Raji (cell line): ENCODE measurements at regions not wholly inside any gene's neighbourhood (a gene's known extent, or its start where the extent isn't known, plus 50 kb on each side); places are given as distances from the start of the nearest gene placed in this dataset.

Experiments used
- POLR2A ChIP-seq: IDR thresholded peaks from 2 replicates; pipeline ENCODE4 v1.6.1; 2011; ENCODE audit warnings: low read depth, low read length, control low read depth; ENCODE audit not compliant: insufficient read depth

DNA sequence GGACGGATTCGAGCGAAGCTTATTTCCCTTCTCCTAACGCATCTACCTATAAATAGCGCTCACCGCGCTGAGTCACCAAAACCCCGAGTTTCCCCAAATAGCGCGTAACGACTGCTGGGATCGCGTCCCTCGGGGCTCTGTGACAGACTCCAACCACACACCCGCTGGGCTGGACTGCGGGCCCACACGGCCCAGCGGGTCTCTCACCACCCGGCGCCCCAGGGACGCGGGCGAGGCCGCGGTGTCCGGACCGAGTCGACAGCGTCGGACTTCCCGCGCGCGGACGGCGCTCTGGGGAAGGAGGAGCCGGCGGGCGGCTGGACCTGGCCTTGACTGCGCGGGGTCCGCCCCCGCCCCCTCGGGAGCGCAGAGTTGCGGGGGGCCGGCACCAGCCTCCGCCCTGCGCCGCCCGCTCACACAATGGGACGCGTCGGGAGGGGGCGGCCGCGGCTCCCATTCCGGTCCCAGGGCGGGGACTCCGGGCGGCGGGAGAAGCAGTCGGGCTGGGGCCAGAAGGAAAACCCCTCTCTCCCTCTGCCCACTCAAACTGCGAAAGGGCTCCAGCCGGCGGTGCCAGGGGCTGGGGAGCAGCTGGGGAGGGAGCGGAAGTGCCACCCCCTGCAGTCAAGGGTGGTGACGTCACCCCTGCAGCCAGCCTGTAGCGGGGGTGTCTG is 108.8 kb downstream of the KCNRG start:
- TF ChIP-seq POLR2A = peak; percentile 70

DNA sequence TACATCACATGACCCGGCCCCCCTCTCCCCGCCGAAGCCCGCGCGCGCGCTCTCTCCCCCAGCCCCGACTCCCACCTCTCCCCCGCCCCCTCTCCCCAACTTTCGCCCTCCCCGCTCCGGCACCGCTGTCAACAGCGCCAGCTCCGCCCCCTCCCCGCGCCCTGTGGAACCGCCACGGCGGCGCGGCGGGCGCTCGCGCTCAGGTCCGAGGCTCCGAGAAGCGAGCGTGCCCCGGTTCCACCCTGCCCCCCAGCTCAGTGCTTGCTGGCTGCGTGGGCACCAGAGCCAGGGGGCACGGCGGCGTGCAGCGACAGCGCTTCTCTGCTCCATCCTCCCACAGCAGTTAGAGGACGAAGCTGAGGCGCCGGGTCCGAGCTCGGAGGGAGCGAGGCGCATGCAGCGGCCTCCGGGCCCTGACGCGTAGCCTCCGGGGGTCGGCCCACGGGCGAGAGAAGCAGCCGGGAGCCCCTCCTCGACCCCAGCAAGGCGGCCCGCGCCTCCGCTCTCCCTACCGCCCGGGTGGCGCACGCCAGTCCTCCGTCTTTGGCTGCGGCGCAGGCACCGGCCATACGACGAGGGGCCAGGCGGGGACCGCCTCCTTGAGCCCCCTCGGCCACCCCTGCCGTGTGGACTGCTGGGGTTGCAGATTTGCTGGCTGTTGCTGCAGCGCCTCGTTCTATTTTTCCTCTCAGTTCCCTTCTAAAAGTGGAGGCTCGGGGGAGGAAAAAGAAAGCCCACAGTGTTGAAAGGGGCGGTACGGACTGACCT is 109.5 kb downstream of the KCNRG start:
- TF ChIP-seq POLR2A = peak; percentile 52; the same call in 1 of the 2 replicates

DNA sequence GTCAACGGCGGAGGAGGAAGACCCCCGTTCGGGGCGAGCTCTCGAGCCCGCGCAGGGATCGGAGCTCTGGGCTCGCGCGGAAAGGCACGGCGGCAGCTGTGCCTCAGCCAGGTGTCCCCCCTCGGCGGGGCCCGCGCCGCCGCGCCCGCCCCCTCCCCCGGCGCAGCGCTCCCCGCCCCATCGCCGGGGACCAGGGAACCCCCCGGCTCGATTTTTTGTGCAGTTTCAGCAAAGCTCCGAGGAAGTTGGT is 110.0 kb downstream of the KCNRG start:
- no peak for TF ChIP-seq POLR2A

DNA sequence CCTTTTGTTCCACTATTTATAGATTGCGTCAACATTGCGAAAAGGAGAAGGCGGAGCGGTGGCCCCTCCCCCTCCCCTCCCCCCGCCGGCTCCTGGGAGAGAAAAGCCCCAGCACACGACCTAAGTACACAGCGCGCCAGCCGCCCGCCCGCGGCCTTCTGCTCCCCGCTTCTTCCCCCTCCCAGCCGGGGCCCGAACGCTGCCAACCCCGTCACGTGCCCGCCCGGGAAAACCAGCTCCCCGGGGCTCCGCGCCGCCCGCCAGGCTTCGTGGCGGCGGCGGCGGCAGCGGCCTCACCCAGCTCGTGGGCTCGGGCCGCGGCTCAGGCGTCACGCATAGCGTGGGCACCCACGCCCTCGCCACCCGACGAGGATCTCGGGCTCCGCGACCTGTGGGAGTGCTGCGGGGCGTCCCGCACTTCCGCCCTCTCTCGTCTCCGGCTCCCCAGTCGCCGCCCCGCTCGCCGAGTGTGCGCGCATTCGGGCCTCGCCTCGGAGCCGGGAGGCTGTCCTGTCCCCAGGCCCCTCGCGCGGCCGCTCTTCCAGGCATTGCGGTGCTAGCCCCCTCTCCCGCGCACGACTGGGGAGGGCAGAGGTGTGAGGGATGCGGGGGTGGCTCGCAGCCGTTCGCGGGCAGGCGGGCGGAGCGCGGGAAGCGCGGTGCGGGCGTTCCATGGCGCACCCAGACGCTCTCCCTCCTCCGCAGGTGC is 110.5 kb downstream of the KCNRG start:
- peak; percentile 55 for TF ChIP-seq POLR2A

DNA sequence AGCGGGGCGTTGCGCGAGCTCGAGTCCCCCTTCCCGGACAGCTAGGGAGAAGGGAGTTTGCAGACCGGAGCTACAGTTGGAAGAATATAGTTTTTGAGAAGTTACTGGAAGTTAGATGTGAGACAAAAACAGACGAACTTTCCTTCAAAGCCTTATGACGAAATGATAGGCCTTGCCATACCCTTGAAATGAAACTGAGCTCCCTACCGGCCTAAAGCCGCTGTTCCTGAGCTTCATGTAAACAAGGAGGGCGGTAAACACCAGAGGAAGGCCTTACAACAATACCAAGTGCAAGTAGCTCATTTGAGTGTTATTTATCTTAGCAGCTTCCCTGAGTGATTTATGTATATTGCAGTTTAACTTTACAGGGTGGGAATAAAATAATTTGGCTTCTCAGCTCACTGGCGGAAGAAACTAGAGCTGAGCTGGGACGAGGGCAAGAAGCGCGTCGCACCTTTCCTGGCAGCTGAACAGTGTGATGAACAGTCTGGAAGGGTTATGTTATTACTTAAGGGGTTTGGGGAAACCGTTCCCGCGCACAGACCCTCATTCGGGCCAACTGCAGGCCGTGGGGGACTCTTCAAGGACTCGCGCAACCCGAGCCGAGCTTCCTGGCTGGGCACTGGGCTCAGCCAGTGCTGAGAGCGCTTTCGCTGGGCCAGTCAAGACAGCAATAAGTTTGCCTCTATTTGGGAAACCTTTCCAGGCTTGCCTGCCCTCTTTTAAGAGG is 111.2 kb downstream of the KCNRG start:
- TF ChIP-seq POLR2A = no peak

DNA sequence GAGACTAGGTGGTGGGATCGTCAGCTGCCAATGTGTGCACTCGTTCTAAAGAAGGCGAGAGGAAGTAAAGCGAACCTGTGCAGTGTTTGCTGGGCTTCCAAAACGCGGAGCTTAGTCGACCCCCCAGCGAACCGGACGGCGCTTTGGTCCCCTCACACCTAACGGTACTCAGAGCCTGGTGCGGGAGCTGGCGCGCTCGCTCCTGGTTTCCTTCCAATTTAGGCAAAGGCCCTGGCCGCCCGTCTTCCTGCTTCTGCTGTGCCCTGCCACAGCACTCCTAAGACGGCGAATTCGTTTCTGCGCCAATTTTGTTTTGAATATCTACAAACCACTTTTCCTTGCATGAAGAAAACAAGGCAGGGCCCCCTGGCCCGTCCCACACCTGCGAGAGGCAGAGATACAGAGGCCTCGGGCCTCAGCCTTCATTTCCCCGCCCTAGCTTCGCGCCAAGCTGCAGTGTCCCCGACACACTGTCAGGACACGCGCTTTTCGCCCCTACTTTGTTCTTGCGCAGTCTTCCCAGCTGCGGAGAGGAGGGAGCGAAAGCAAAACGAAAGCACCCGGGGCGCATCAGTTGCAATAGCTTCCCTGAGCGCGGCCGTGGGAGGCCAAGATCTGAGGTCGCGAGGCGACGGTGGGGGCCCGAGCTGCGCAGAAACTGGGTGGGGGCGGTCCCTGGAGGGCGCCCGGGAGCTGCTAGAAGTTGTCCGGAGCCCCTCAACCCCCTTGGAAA is 111.9 kb downstream of the KCNRG start:
- no peak for TF ChIP-seq POLR2A

DNA sequence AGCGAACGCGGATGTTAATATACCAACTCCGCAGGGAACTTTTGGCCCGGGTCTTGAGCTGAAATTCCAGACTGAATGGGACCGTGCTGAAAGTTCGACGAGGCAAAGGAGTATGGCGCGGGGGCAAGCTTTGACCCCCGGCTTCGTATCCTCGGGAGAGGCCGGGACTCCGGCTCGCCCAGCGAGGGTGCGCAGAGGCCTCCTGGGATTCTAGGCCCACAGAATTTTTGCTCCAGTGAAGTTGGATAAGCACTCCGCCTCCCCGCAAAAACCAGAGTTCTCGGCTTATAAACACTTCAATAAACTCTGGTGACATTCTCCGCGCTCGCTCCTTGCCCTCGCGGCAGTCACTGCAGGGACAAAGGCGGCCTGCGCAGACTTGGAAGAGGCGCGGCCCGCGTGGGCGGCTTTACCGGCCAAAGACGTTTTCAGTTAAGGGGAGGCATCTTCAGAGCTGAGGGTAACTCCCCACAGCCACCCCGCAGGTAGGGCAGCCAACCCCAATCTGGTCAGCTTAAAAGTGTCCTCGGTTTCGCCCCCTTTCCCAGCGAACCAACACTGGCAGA is 112.6 kb downstream of the KCNRG start:
- TF ChIP-seq POLR2A = no peak

DNA sequence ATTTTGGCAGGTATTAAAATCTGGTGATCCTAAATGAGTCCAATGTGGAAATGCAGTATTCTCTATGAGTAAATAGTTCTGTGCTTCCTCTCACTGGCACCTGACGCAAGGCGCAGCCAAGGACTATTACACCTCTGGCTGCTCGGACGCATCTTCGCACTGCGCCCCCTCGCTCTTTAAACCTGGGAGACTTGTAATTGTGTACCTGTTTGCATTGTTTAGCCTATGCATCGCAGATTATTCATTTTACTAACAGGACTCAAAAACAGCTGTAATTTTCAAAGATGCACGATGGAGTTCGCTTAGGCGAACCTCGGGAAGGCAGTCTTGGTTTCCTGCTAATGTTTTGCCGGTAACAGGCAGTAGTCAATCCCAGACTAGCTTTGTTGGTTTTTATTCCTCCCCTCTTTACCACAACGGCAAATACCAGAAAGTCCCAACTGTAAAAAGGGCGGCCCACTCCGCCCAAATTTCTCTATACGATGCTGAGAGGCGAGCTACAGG is 113.2 kb downstream of the KCNRG start:
- no peak for TF ChIP-seq POLR2A

DNA sequence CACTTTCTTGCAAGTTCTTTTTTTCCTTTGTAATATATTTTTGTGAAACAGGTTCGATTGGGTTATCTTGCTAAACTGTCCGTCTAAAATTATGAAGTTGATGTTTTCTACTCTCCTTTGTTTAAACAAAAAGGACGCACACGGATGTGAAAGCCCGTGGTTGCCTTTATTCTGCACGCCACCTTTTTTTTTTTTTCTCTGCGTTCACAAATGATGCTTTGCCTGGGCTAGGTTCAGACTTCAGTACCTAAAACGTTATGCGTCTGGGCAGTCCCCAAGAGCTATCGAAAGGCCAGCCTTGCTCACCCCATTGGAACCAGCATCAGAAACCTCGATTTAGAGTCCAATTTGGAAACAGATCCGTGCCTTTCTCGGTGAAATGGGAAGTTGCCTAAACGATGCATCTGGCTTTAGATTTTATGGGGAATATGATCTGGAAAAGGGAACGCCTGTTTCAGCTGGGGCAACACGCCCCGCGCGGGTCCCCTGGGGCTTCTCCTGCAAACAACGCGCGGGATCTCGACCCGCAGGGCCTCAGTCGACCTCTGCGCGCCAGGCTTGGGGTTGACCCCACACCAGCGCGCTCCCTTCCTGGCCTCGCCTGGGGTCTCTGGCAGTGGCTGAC is 113.9 kb downstream of the KCNRG start:
- TF ChIP-seq POLR2A = no peak

DNA sequence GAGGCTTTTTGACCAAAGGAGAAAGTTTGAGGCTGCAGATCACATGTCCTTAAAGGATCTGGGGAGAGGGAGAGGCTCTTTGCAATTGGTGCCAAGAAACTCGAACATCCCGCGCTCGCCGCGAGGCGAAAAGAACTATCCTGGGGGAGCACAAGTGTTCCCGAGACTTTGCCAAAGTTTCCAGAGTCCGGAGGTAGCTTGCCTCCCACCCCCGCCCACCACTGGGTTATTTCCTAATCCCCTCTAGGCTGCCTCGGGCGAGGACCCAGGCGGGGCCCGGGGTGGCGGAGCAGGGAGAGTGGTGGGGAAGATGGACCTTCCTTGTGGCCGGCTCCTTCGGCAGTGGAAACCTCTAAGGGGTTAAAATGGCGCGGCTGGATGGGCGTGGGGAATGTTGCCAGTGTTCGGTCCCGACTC is 114.5 kb downstream of the KCNRG start:
- no peak for TF ChIP-seq POLR2A

DNA sequence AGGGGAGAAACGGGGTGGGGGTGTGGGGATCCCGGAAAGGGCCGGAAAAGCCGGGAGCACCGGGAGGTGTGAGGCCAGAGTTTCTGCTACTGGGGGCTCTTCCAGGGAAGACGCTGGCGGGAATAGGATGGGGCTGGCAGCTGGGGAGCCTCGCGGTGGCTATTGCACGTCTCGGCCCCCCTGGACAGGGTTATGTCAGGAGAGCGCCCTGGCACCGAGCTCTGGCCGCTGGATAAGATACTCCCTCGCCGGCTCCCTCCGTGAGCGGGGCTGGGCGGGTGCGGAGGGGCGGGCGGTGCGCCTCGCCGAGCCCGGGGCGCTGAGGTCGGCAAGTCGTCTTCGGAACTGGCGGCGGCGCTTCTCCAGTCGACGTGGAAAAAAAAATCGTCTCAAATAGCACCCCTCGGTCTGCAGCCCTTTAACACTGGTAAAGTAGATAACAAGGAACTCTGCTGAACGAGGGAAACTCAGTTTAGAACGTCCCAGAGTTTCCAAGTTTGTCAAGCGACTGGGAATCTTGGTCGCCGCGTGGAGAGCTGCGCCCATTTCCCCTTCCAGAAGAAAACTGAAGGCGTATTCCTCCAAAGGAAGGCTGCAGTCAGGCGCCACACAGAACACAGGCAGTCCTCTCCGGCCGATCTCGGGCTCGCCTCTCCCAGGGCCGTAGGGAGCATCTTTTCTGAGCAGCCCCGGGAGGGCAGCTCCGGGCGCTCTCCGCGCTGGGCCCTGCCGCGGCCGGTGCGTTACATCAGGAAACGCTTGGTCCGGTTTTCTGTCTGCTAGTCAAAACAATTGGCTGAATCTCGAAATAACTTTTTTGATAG is 115.1 kb downstream of the KCNRG start:
- TF ChIP-seq POLR2A = no peak

DNA sequence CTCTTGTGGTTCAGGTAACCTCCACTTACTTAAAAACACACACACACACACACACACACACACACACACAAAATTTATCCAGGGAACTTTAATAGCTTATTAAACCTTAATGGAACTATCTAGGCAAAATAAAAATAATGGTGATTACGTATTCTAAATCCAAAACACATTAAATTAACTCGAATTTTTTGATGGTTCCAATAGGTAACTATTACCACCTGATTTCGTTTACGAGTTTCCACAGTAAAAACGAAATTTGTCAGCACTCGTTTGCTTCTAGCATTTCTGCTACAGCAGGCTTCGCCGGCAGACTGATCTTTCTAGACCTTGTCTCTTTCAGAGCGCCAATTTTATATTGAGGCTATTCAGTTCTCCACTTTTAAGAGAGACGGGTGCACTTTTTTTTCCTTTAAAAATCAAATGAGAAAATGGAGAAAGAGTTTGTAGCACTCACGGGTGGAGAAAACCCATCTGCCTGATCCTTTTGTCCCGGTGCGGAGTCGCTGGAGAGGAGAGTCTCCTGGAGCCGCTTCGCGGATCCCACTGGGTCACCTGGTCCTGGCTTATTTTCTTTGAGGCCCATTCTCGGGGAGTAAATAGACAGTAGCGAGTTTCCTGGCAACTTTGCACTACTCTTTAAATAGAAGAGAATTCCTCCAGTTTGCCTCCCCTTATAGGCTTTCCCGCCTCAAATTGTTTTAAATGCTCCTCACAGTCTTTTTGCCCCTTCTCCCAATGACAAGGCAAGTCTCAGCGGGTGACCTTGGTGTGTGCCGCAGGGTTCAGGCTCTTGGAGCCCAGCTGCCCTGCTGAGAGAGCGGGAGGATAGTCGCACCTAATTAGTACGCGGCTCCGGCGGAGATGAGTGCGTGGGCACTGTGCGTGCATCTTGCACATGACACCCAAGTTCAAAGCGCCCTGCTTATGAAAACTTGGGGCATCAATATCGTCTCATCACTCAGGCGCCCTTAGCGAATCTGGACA is 117.0 kb downstream of the KCNRG start:
- TF ChIP-seq POLR2A = no peak

DNA sequence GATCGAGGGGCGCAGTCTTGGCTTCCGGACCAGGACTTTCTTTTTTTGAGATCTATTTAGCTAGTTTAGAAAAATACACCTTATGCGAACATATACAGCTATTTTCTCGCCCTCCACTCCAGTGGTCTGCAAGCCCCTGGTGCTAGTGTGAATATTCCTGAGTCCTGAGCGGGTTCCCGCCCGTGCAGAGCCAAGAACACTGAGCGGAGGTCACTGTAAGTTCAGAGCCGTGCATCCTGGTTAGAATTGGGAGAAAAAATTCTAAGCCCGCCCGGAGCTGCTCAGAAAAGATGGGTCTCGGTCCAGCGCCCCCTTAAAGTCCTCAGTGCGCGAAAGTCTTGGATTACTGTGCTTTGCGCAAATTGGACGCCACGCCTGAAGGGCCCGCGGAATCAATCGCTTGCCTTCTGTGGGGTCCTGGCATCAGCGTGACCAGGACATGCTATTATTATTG is 117.7 kb downstream of the KCNRG start:
- no peak for TF ChIP-seq POLR2A
